ENCODE measurements at regions not wholly inside any gene's neighbourhood (a gene's known extent, or its start where the extent isn't known, plus 50 kb on each side); places are given as distances from the start of the nearest gene placed in this dataset.
"Not testable (repeated sequence)": the region's sequence is repeated elsewhere in the genome, so short reads cannot be mapped to it uniquely, and the experiment has no call there.

DNA sequence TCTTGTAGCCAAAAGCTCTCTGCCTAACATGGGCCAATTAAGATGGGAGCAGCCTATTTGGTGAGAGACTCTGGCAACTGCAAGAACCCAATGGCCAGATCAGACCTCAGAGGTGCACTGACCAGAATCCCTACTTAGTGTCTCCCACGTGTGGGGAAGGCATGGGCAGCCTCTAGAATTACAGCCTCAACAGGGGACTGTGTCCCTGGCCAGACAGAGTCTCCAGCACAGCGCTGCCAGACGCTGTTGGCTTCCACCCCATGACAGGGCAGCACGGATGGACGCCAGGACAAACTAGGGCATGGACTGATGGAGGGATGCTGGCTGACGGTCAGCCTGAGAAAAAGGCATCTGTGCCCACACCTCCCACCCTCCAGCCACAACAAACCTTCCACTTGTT lies 729.3 kb upstream of the AUTS2 start:
- no peaks in the 10 kb centered on the region for H3K4me1 Mint-ChIP-seq
- no peak overlapping the region for H3K27ac Mint-ChIP-seq (ENCODE audit: unreplicated experiment)

DNA sequence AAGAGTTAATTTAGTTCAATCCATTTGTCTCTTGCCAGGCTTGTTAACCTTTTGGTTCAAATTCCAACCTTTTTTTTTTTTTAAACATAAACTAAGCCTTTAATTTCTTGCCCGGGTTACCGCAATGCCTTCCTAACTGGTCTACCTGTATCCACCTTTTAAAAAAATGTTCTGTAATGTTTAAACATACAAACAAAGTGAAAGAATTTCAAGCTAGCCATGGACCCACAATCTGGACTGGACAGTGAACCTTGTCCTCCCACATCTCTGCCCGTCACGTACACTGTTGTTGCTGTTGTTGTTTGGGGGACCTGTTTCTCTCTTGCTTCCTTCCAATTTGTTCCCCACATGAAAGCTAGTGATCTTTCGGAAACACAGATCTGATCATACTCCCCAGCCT lies 724.7 kb upstream of the AUTS2 start:
- peaks cover 9% of the 10 kb centered on the region for H3K9me3 Mint-ChIP-seq

More for the DNA sequence above, 729.3 kb upstream of the AUTS2 start:
- Mint-ChIP-seq H3K36me3 (ENCODE audit: low read depth) (no peaks in the 10 kb centered on the region), H3K27me3 (ENCODE audit: low read depth) (peaks cover 18% of the 10 kb centered on the region), H3K9me3 (peaks cover 12% of the 10 kb centered on the region), H3K4me3 (no peak overlapping the region)
- no peak for DNase-seq (ENCODE audit: low read depth, low spot score)
- TF ChIP-seq, protein P1, sequence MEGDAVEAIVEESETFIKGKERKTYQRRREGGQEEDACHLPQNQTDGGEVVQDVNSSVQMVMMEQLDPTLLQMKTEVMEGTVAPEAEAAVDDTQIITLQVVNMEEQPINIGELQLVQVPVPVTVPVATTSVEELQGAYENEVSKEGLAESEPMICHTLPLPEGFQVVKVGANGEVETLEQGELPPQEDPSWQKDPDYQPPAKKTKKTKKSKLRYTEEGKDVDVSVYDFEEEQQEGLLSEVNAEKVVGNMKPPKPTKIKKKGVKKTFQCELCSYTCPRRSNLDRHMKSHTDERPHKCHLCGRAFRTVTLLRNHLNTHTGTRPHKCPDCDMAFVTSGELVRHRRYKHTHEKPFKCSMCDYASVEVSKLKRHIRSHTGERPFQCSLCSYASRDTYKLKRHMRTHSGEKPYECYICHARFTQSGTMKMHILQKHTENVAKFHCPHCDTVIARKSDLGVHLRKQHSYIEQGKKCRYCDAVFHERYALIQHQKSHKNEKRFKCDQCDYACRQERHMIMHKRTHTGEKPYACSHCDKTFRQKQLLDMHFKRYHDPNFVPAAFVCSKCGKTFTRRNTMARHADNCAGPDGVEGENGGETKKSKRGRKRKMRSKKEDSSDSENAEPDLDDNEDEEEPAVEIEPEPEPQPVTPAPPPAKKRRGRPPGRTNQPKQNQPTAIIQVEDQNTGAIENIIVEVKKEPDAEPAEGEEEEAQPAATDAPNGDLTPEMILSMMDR (conservative IDR thresholded peaks at IDR 0.05): no peak

DNA sequence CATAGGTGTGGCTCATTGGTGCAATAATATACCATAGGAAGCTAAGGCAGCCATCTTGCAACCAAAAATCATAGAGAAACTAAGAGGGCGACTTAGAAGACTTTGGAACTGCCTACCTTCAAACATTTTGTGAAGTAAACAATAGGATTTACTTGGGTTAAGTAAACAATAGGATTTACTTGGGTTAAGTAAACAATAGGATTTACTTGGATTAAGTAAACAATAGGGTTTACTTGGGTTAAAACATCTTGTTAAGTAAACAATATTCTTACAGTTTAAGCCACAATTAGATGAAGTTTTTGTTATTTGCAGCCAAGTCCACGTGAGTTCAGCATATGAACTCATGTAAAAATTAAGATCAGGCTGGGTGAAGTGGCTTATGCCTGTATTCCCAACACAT lies 722.4 kb upstream of the AUTS2 start:
- H3K27me3 Mint-ChIP-seq (ENCODE audit: low read depth): peaks cover 12% of the 10 kb centered on the region
- no peak overlapping the region for H3K4me3 Mint-ChIP-seq
- H3K27ac Mint-ChIP-seq (ENCODE audit: unreplicated experiment): no peak overlapping the region
- H3K36me3 Mint-ChIP-seq (ENCODE audit: low read depth): no peaks in the 10 kb centered on the region
- no peak for DNase-seq (ENCODE audit: low read depth, low spot score)
- no peaks in the 10 kb centered on the region for H3K9me3 Mint-ChIP-seq
- H3K4me1 Mint-ChIP-seq: no peaks in the 10 kb centered on the region
- TF ChIP-seq, protein P1 (conservative IDR thresholded peaks at IDR 0.05): no peak

More for the DNA sequence above, 724.7 kb upstream of the AUTS2 start:
- Mint-ChIP-seq H3K4me1 (no peaks in the 10 kb centered on the region), H3K27ac (ENCODE audit: unreplicated experiment) (no peak overlapping the region), H3K36me3 (ENCODE audit: low read depth) (no peaks in the 10 kb centered on the region), H3K4me3 (no peak overlapping the region), H3K27me3 (ENCODE audit: low read depth) (peaks cover 18% of the 10 kb centered on the region)
- TF ChIP-seq, protein P1 (conservative IDR thresholded peaks at IDR 0.05): no peak
- no peak for DNase-seq (ENCODE audit: low read depth, low spot score)

DNA sequence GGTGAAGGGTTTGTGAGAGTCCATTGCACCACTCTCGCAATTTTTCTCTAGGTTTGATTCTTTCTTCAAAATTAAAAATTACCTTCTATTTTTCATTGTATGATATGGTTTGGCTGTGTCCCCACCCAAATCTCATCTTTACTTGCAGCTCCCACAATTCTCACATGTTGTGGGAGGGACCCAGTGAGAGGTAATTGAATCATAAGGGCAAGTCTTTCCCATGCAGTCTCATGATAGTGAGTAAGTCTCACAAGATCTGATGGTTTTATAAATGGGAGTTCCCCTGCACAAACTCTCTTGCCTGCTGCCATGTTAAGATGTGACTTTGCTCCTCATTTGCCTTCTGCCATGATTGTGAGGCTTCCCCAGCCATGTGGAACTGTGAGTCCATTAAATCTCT lies 711.2 kb upstream of the AUTS2 start:
- not testable (repeated sequence) for H3K27ac Mint-ChIP-seq (ENCODE audit: unreplicated experiment); H3K27me3 Mint-ChIP-seq (ENCODE audit: low read depth); H3K9me3 Mint-ChIP-seq; H3K36me3 Mint-ChIP-seq (ENCODE audit: low read depth); H3K4me3 Mint-ChIP-seq; DNase-seq (ENCODE audit: low read depth, low spot score); H3K4me1 Mint-ChIP-seq

DNA sequence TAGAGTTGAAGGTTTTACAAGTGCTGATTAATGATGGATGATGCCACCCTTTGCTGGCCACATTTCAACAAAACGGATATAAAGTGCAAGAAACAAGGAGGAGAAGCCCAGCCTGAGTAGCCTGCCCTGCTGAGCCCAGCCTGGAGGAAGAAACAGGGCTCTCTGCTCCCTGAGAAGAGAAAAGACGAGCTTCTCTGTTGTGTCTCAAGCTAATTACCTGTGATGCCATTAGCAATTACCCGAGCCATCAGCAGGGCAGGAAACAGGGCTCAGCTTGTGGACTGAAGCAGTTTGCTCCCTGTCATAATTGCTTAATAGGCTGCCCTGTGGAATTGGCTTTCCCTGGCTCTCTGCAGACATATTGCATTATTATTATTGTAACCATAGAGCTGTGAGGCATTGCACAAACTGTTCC lies 709.3 kb upstream of the AUTS2 start:
- Mint-ChIP-seq H3K4me1 (no peaks in the 10 kb centered on the region), H3K36me3 (ENCODE audit: low read depth) (no peaks in the 10 kb centered on the region), H3K9me3 (no peaks in the 10 kb centered on the region), H3K4me3 (no peak overlapping the region), H3K27me3 (ENCODE audit: low read depth) (no peaks in the 10 kb centered on the region), H3K27ac (ENCODE audit: unreplicated experiment) (peak overlapping the region; percentile 50)
- TF ChIP-seq, protein P1 (conservative IDR thresholded peaks at IDR 0.05): no peak
- no peak for DNase-seq (ENCODE audit: low read depth, low spot score)

DNA sequence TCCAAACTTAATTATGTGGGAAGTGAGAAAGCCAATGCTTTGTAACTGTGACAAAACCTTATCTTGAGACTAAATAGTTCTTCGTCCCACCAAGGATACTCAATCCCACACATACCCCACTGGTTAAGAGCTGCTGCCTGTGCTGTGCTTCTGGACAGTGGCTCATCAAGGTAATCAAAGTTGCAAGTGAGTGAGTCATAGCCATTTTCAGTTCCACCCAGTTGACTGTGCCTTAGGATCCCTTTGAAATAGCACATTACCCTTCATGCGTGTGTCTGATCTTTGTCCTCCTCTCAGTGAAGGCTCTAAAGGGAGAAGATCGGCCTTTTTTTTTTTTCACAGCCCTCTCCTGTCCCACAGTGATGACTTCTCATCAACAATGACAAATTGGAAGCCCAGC lies 706.0 kb upstream of the AUTS2 start:
- no peak for DNase-seq (ENCODE audit: low read depth, low spot score)
- no peaks in the 10 kb centered on the region for H3K36me3 Mint-ChIP-seq (ENCODE audit: low read depth)
- H3K27me3 Mint-ChIP-seq (ENCODE audit: low read depth): peaks cover 3% of the 10 kb centered on the region
- no peak overlapping the region for H3K4me3 Mint-ChIP-seq
- no peak overlapping the region for H3K27ac Mint-ChIP-seq (ENCODE audit: unreplicated experiment)
- peaks cover 8% of the 10 kb centered on the region for H3K9me3 Mint-ChIP-seq
- TF ChIP-seq, protein P1 (conservative IDR thresholded peaks at IDR 0.05): no peak
- peaks cover 6% of the 10 kb centered on the region for H3K4me1 Mint-ChIP-seq
